ENCODE measurements at regions not wholly inside any gene's neighbourhood (a gene's known extent, or its start where the extent isn't known, plus 50 kb on each side); places are given as distances from the start of the nearest gene placed in this dataset.

DNA sequence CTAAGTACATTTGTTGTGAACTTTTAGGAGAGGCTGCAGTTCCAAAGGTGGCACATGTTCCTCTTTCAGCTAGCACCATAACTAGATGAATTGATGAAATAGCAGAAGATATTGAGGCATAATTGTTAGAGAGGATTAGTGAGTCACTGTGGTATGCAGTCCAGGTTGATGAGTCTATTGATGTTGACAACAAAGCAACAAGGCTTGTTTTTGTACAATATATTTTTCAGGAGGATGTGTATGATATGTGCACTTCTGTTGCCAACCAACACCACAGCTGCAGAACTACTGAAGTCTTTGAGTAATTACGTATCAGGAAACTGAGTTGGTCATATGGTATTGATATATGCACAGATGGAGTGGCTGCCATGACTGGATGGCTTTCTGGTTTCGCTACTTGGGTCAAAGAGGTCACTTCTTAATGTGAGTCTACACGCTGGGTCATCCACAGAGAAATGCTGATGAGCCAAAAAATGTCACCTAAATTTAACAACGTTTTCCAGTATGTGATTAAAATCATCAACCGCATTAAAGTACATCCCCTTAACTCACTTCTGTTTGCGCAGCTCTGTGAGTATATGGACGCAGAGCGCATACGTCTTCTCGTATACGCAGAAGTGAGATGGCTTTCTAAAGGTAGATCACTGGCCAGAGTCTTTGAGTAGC, 261.3 kb upstream of the ANO5 start:
- TF ChIP-seq, protein P1, sequence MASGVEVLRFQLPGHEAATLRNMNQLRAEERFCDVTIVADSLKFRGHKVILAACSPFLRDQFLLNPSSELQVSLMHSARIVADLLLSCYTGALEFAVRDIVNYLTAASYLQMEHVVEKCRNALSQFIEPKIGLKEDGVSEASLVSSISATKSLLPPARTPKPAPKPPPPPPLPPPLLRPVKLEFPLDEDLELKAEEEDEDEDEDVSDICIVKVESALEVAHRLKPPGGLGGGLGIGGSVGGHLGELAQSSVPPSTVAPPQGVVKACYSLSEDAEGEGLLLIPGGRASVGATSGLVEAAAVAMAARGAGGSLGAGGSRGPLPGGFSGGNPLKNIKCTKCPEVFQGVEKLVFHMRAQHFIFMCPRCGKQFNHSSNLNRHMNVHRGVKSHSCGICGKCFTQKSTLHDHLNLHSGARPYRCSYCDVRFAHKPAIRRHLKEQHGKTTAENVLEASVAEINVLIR (CRISPR knock-in tag; IDR thresholded peaks at IDR 0.05): no peak
- TF ChIP-seq ZNF316 (IDR thresholded peaks at IDR 0.05) (peak; percentile 6; the same call in 1 of the 2 replicates), CBX3 (IDR thresholded peaks at IDR 0.05; ENCODE audit: borderline replicate concordance in 1 of 2, low read length in 2 of 2) (no peak)
- no peaks in the 10 kb centered on the region for H3K9me1 ChIP-seq (ENCODE audit: control insufficient read depth, insufficient read depth, low read length)
- intact Hi-C loops (cut with micrococcal nuclease) (no loop called here), in situ Hi-C loops (cut with MboI) (no loop called here)
- no peaks in the 10 kb centered on the region for H4K20me1 ChIP-seq (replicated peaks; ENCODE audit: control insufficient read depth, insufficient read depth, low read length)
- no peaks in the 10 kb centered on the region for H3K27me3 ChIP-seq (ENCODE audit: control insufficient read depth in 2 of 2, insufficient read depth in 2 of 2, low read length in 2 of 2)
- H3K79me2 ChIP-seq (ENCODE audit: control insufficient read depth, insufficient read depth, low read length): no peaks in the 10 kb centered on the region
- H3K27ac ChIP-seq (ENCODE audit: extremely low read depth, low read depth, low read length): no peak overlapping the region
- ChIA-PET POLR2A (no interaction called here), CTCF (ENCODE audit: low intra/inter-chr PET ratio) (no interaction called here)
- DNase-seq (ENCODE audit: extremely low read depth in 1 of 4, low spot score in 3 of 4) (no peak), FAIRE-seq (no peak), ATAC-seq (no peak)
- no peak overlapping the region for H2AFZ ChIP-seq (ENCODE audit: low read depth, low read length)
- no peak overlapping the region for H3K4me2 ChIP-seq (ENCODE audit: insufficient read depth, low read length)
- no peaks in the 10 kb centered on the region for H3K9me3 ChIP-seq (replicated peaks; ENCODE audit: control insufficient read depth, insufficient read depth, low read depth, low read length)
- no peak overlapping the region for H3K9ac ChIP-seq (ENCODE audit: insufficient read depth in 1 of 2, low read depth in 2 of 2, low read length in 2 of 2)
- 11% methylated on average over 11 of the region's 11 CpGs for WGBS (ENCODE audit: insufficient coverage, low coverage, missing lambda C conversion rate)
- no peaks in the 10 kb centered on the region for H3K36me3 ChIP-seq (ENCODE audit: control insufficient read depth, insufficient read depth, low read length)
- no TSS peak for BruUV-seq (replicated peaks)
- no peaks in the 10 kb centered on the region for H3K4me1 ChIP-seq (replicated peaks in 1 of 2; ENCODE audit: control insufficient read depth in 2 of 2, insufficient read depth in 2 of 2, low read length in 2 of 2)
- no peak overlapping the region for H3K4me3 ChIP-seq

DNA sequence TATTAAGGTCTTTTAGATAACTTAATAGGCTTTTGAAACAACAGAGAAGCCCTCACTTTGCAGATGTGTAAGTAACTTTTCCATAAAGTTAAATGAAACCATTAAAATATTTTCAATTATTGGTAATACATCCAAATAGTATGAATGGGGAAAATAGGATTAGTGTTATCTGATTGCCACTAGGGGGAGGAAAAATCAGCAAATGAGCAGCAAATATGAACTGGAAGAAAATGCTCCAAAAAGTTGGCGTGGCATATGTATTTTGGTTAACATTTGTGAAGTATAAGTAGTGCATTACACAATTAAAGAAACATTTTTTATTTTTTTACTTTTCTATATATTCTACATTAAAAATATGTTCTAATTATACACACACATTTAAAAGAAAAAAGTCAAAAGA, 259.8 kb upstream of the ANO5 start:
- Histone ChIP-seq H3K27me3 (ENCODE audit: control insufficient read depth in 2 of 2, insufficient read depth in 2 of 2, low read length in 2 of 2) (no peaks in the 10 kb centered on the region), H3K4me1 (replicated peaks in 1 of 2; ENCODE audit: control insufficient read depth in 2 of 2, insufficient read depth in 2 of 2, low read length in 2 of 2) (no peaks in the 10 kb centered on the region), H3K9me1 (ENCODE audit: control insufficient read depth, insufficient read depth, low read length) (no peaks in the 10 kb centered on the region), H2AFZ (ENCODE audit: low read depth, low read length) (no peak overlapping the region), H3K9ac (ENCODE audit: insufficient read depth in 1 of 2, low read depth in 2 of 2, low read length in 2 of 2) (no peak overlapping the region), H3K27ac (ENCODE audit: extremely low read depth, low read depth, low read length) (no peak overlapping the region), H3K36me3 (ENCODE audit: control insufficient read depth, insufficient read depth, low read length) (no peaks in the 10 kb centered on the region), H4K20me1 (replicated peaks; ENCODE audit: control insufficient read depth, insufficient read depth, low read length) (no peaks in the 10 kb centered on the region), H3K4me2 (ENCODE audit: insufficient read depth, low read length) (no peak overlapping the region), H3K4me3 (no peak overlapping the region), H3K9me3 (replicated peaks; ENCODE audit: control insufficient read depth, insufficient read depth, low read depth, low read length) (no peaks in the 10 kb centered on the region), H3K79me2 (ENCODE audit: control insufficient read depth, insufficient read depth, low read length) (no peaks in the 10 kb centered on the region)
- FAIRE-seq (no peak), DNase-seq (ENCODE audit: extremely low read depth in 1 of 4, low spot score in 3 of 4) (peak in 1 of 4 experiments; percentile 6), ATAC-seq (no peak)
- 0% methylated on average over 1 of the region's 1 CpG for WGBS (ENCODE audit: insufficient coverage, low coverage, missing lambda C conversion rate)
- ChIA-PET CTCF (ENCODE audit: low intra/inter-chr PET ratio) (no interaction called here), POLR2A (no interaction called here)
- in situ Hi-C loops (cut with MboI) (no loop called here), intact Hi-C loops (cut with micrococcal nuclease) (no loop called here)
- no TSS peak for BruUV-seq (replicated peaks)
- TF ChIP-seq ZZZ3 (IDR thresholded peaks at IDR 0.05) (no peak), ZNF76 (CRISPR knock-in tag; IDR thresholded peaks at IDR 0.05; ENCODE audit: borderline replicate concordance) (no peak), ZNF174 (CRISPR knock-in tag; IDR thresholded peaks at IDR 0.05) (no peak)
- TF ChIP-seq, protein P1 (CRISPR knock-in tag; IDR thresholded peaks at IDR 0.05): no peak
